PFSK-1 (cell line): ENCODE measurements at regions not wholly inside any gene's neighbourhood (a gene's known extent, or its start where the extent isn't known, plus 50 kb on each side); places are given as distances from the start of the nearest gene placed in this dataset.

Experiments
- POLR2AphosphoS5 ChIP-seq: IDR thresholded peaks from 2 replicates; pipeline ENCODE4 v1.6.1; 2012; ENCODE audit warnings: low read depth, mild to moderate bottlenecking, control low read depth, low read length, moderate library complexity
- TAF1 ChIP-seq: IDR thresholded peaks from 2 replicates; pipeline ENCODE4 v1.6.1; 2012; ENCODE audit warnings: low read length, control low read depth, borderline replicate concordance; ENCODE audit not compliant: insufficient read depth

DNA sequence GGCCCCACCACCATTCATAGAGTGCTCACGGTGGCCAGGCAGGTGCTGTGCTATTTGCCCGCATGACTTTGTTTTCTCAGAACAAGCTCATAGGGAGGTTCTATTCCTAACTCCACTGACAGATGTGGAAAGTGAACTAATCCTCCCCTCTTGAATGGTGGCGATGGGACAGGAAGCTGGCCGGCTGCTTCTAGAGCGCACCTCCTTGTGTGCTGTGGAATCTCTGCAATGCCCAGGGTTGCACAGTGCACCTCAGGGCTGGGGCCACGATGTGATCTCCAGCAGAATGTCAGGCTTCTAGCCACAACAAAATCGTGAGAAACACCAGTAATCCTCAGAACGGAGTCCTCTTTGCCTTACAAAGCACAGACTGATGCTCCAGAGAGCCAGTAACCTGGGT lies 53.8 kb upstream of the SLC22A23 start:
- TF ChIP-seq POLR2AphosphoS5 (no peak), TAF1 (no peak)
